ENCODE measurements at regions not wholly inside any gene's neighbourhood (a gene's known extent, or its start where the extent isn't known, plus 50 kb on each side); places are given as distances from the start of the nearest gene placed in this dataset.

DNA sequence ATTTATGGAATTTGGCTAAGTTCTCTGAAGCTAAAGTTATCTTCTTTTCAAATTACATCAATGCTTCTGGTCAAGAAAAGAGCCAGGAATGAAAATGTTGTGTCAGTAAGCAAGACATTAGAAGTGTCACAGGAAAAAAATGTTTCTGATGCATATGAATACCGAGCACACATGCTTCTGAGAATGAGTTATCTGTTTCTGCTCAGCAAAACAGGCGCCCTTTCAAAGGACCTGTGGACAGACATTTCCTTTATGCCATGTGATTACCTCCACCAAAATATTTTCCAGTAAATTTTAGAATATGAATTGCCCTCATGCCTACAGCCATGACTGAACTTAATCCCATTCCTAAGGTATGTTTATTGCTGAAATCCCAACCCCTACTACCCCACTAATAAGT, 55.4 kb upstream of the RNF180 start:
- TF ChIP-seq, protein P1, sequence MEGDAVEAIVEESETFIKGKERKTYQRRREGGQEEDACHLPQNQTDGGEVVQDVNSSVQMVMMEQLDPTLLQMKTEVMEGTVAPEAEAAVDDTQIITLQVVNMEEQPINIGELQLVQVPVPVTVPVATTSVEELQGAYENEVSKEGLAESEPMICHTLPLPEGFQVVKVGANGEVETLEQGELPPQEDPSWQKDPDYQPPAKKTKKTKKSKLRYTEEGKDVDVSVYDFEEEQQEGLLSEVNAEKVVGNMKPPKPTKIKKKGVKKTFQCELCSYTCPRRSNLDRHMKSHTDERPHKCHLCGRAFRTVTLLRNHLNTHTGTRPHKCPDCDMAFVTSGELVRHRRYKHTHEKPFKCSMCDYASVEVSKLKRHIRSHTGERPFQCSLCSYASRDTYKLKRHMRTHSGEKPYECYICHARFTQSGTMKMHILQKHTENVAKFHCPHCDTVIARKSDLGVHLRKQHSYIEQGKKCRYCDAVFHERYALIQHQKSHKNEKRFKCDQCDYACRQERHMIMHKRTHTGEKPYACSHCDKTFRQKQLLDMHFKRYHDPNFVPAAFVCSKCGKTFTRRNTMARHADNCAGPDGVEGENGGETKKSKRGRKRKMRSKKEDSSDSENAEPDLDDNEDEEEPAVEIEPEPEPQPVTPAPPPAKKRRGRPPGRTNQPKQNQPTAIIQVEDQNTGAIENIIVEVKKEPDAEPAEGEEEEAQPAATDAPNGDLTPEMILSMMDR (IDR thresholded peaks at IDR 0.05), result no peak
- peaks cover under 1 to 1% of the 10 kb centered on the region in 2 donors for H3K9me3 ChIP-seq

DNA sequence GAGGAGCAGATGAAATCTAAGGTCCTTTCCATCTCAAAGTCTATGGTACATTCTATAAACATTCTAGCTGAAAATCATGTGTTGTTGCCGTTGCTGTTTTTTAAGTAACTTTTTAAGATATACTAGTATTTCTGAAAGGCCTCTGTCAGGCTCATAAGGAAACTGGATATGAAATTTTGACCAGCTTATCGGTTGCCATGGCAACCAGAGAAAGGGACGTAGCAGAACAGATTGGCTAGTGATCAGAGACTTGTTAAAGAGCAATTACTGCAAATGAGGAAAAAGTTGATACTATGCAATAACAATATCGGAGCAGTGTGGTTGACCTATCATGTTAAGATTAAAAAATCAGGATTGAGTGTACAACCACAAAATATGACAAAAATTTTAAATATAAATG, 57.0 kb upstream of the RNF180 start:
- TF ChIP-seq, protein P1 (IDR thresholded peaks at IDR 0.05), result no peak
- Histone ChIP-seq H3K4me3 (no peak overlapping the region), H3K36me3 (no peaks in the 10 kb centered on the region), H3K27ac (no peak overlapping the region), H3K4me1 (no peaks in the 10 kb centered on the region), H3K9me3 (peaks cover 2 to 3% of the 10 kb centered on the region in 2 donors), H3K27me3 (no peaks in the 10 kb centered on the region)
- DNase-seq (ENCODE audit: low spot score in 2 of 2), result no peak
- intact Hi-C loops (cut with DNase I), result no loop called here

More for the DNA sequence above, 55.4 kb upstream of the RNF180 start:
- H3K27ac ChIP-seq, result no peak overlapping the region
- no peaks in the 10 kb centered on the region for H3K36me3 ChIP-seq
- no peaks in the 10 kb centered on the region for H3K4me1 ChIP-seq
- no peak for DNase-seq (ENCODE audit: low spot score in 2 of 2)
- no peaks in the 10 kb centered on the region for H3K27me3 ChIP-seq
- H3K4me3 ChIP-seq, result no peak overlapping the region
- intact Hi-C loops (cut with DNase I), result no loop called here

DNA sequence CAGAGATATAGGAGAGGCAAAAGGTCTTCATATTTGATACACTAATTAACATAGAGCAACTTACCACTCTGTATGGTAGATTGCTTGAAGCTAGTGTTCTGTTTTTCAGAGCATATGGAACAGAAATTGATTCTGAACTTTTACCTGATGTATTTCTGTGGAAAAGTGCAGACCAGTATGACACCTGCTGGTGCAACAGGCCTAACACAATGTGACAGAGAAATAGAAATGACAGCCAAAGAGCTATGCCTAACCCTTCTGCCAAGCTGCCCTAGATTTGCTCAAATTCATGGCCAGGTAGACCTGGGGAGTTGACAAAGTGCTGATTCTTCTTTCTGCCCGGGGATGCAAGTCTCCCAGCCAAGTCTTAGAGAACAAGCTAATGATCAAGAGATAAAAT, 65.4 kb upstream of the RNF180 start:
- TF ChIP-seq, protein P1 (IDR thresholded peaks at IDR 0.05), result no peak
- Histone ChIP-seq H3K4me3 (no peak overlapping the region), H3K27ac (no peak overlapping the region), H3K4me1 (no peaks in the 10 kb centered on the region), H3K27me3 (no peaks in the 10 kb centered on the region), H3K9me3 (peaks cover under 1 to 2% of the 10 kb centered on the region in 2 donors), H3K36me3 (no peaks in the 10 kb centered on the region)
- DNase-seq (ENCODE audit: low spot score in 2 of 2), result no peak
- intact Hi-C loops (cut with DNase I), result no loop called here

DNA sequence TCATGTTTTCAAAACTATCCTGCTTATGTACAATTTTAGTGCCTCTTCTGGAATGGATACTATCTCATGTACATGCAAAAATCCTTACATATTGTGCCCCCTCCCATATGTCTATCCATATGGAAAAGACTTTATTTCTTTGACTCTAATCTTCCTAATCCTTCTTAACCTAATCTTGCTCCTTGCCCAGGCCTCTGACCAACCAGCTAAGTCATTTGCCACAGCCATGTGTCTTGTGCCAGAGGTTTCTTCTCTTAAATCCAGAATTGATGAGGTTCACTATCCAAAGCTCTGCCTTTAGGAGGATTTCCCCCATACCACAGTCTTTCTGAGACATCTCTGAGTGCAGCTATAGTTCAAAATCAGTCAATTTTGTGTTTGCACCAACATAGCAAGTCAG, 68.9 kb upstream of the RNF180 start:
- Histone ChIP-seq H3K4me3 (no peak overlapping the region), H3K9me3 (no peaks in the 10 kb centered on the region), H3K27ac (no peak overlapping the region), H3K27me3 (no peaks in the 10 kb centered on the region), H3K36me3 (no peaks in the 10 kb centered on the region), H3K4me1 (no peaks in the 10 kb centered on the region)
- TF ChIP-seq, protein P1 (IDR thresholded peaks at IDR 0.05), result no peak
- DNase-seq (ENCODE audit: low spot score in 2 of 2), result no peak
- intact Hi-C loops (cut with DNase I), result no loop called here

DNA sequence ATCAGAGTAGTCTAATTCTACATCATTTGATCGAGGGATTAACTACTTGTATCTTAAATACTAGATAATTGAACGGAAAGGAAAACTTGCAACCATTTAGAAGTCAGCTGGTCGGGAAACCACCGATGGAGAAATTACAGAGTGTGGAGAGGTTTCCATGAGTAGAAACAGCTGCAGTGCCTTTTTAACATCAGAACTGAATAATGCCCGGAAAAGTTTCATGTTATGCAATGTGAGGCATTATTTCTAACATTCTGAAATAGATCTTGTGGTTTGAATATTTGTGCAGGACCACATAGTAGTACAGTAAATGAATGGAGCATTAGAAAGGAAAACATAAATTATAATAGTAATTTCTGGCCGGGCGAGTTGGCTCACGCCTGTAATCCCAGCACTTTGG, 88.1 kb upstream of the RNF180 start:
- no peaks in the 10 kb centered on the region for H3K27me3 ChIP-seq
- H3K9me3 ChIP-seq, result no peaks in the 10 kb centered on the region
- no peak for DNase-seq (ENCODE audit: low spot score in 2 of 2)
- H3K36me3 ChIP-seq, result no peaks in the 10 kb centered on the region
- H3K4me3 ChIP-seq, result no peak overlapping the region
- H3K27ac ChIP-seq, result no peak overlapping the region
- intact Hi-C loops (cut with DNase I), result no loop called here
- TF ChIP-seq, protein P1 (IDR thresholded peaks at IDR 0.05), result no peak
- H3K4me1 ChIP-seq, result no peaks in the 10 kb centered on the region

DNA sequence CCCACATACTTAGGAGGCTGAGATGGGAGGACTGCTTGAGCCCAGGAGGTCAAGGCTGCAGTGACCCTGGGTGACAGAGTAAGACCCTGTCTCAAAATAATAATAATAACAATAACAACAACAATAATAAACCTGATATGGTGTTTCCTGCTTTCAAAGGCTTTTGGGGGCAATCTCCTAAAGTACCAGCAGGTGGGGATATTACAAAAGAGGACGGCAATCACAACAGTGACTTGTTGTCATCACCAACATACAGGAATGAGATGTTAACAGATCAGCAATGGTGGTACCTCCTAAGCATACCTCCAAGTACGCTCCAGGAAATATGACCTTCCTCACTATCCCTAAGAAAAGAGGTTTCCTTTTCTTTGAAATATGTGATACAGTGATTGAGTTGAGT, 91.1 kb upstream of the RNF180 start:
- no peaks in the 10 kb centered on the region for H3K36me3 ChIP-seq
- TF ChIP-seq, protein P1 (IDR thresholded peaks at IDR 0.05), result peak; percentile 19 to 65 (median 46)
- intact Hi-C loops (cut with DNase I), result loop anchor here (2.0 to 5.0 kb wide), 2 partner anchors 73 to 132 kb away; no protein-coding TSS in a partner anchor
- no peak for DNase-seq (ENCODE audit: low spot score in 2 of 2)
- no peak overlapping the region for H3K4me3 ChIP-seq
- no peak overlapping the region for H3K27ac ChIP-seq
- no peaks in the 10 kb centered on the region for H3K9me3 ChIP-seq
- H3K4me1 ChIP-seq, result no peaks in the 10 kb centered on the region
- no peaks in the 10 kb centered on the region for H3K27me3 ChIP-seq
